Lung (tissue), 11 donors: ENCODE measurements at regions not wholly inside any gene's neighbourhood (a gene's known extent, or its start where the extent isn't known, plus 50 kb on each side); places are given as distances from the start of the nearest gene placed in this dataset.
"Not testable (repeated sequence)": the region's sequence is repeated elsewhere in the genome, so short reads cannot be mapped to it uniquely, and the experiment has no call there.

Experiments used
- ATAC-seq: fragments of 200-7000 bp; cut with Tn5 transposase; one replicate; pipeline ENCODE4 v1.9.1; 2020; ENCODE audit warnings: moderate number of reproducible peaks; ENCODE audit not compliant: insufficient read depth, low FRiP score
- DNase-seq, 3 donors: peaks; one replicate each; pipeline ENCODE4 v3.0.0-alpha.2; 2013 to 2017
- H3K27ac ChIP-seq, 2 donors: one replicate each; pipeline ENCODE4 v1.5.1; 2013; ENCODE audit warnings: mild to moderate bottlenecking in 2 of 2, moderate library complexity in 2 of 2, control low read depth in 1 of 2, inconsistent platforms in 1 of 2, low read depth in 1 of 2, low read length in 1 of 2
- H3K27me3 ChIP-seq, 3 donors: one replicate each; pipeline ENCODE4 v1.5.1; 2013; ENCODE audit warnings: low read length in 2 of 3; ENCODE audit not compliant: control insufficient read depth in 3 of 3, insufficient read depth in 3 of 3
- H3K36me3 ChIP-seq, 4 donors: one replicate each; pipeline ENCODE4 v1.5.1; 2013; ENCODE audit warnings: low read length in 4 of 4, mild to moderate bottlenecking in 1 of 4, moderate library complexity in 1 of 4; ENCODE audit not compliant: control insufficient read depth in 4 of 4, insufficient read depth in 4 of 4
- H3K4me1 ChIP-seq, 5 donors: one replicate each; pipeline ENCODE4 v1.5.1; 2013; ENCODE audit warnings: low read length in 5 of 5, mild to moderate bottlenecking in 2 of 5, moderate library complexity in 1 of 5; ENCODE audit not compliant: control insufficient read depth in 5 of 5, insufficient read depth in 5 of 5
- H3K4me3 ChIP-seq: one replicate; pipeline ENCODE4 v1.5.1; 2013; ENCODE audit warnings: mild to moderate bottlenecking, control low read depth, moderate library complexity
- H3K9ac ChIP-seq, 2 donors: one replicate each; pipeline ENCODE4 v1.5.1; 2013; ENCODE audit warnings: low read length in 2 of 2, control low read depth in 1 of 2; ENCODE audit not compliant: insufficient read depth in 1 of 2
- H3K9me3 ChIP-seq, 4 donors: one replicate each; pipeline ENCODE4 v1.5.1; 2013; ENCODE audit warnings: low read length in 3 of 4, mild to moderate bottlenecking in 1 of 4, moderate library complexity in 1 of 4; ENCODE audit not compliant: control insufficient read depth in 4 of 4, insufficient read depth in 3 of 4
- WGBS, 2 donors: extraction: QIAGEN DNeasy Blood & Tissue Kit; methylation state at CpG; one replicate each; pipeline ENCODE4 v1.1.7; 2013; 5-methylcytosine and 5-hydroxymethylcytosine counted together
- TF ChIP-seq, protein P1 (sequence below): IDR thresholded peaks from 2 replicates; pipeline ENCODE4 v1.5.1; 2012; ENCODE audit warnings: mild to moderate bottlenecking; ENCODE audit errors: control extremely low read depth, extremely low read depth
- donor health status: control.
- donor health status: control.
- donor health status: Bipolar disorder and iron deficiency.
- donor health status: healthy.
- donor health status: DM: yes; HTN: yes; CAD: no.

DNA sequence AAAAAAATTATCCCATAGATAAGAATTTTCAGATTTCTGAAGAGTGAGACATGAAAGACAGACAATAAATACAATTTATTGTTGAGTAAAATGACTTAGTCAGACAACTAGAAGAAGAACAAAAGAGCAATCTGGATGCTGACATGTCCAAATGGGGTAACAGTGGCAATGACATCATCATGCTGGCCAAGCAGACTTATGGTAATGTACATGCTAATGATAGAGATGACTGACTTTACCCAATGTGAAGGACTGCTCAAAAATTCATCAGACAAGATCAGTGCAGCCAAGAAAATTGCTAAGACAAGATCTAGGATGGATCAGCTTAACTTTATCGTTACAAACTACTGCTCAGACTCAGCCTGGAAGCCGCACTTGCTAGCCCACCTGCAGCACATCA lies 70.5 kb upstream of the SRD5A2 start:
- H3K27me3 ChIP-seq: no peaks in the 10 kb centered on the region
- no peak overlapping the region for H3K4me3 ChIP-seq
- 93 to 98% methylated on average over 2 of the region's 2 CpGs for WGBS, 2 donors
- ATAC-seq (no peak), DNase-seq (no peak)
- TF ChIP-seq, protein P1, sequence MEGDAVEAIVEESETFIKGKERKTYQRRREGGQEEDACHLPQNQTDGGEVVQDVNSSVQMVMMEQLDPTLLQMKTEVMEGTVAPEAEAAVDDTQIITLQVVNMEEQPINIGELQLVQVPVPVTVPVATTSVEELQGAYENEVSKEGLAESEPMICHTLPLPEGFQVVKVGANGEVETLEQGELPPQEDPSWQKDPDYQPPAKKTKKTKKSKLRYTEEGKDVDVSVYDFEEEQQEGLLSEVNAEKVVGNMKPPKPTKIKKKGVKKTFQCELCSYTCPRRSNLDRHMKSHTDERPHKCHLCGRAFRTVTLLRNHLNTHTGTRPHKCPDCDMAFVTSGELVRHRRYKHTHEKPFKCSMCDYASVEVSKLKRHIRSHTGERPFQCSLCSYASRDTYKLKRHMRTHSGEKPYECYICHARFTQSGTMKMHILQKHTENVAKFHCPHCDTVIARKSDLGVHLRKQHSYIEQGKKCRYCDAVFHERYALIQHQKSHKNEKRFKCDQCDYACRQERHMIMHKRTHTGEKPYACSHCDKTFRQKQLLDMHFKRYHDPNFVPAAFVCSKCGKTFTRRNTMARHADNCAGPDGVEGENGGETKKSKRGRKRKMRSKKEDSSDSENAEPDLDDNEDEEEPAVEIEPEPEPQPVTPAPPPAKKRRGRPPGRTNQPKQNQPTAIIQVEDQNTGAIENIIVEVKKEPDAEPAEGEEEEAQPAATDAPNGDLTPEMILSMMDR: no peak
- H3K9me3 ChIP-seq: no peaks in the 10 kb centered on the region
- no peak overlapping the region for H3K27ac ChIP-seq
- no peak overlapping the region for H3K9ac ChIP-seq
- no peaks in the 10 kb centered on the region for H3K4me1 ChIP-seq
- H3K36me3 ChIP-seq: no peaks in the 10 kb centered on the region

DNA sequence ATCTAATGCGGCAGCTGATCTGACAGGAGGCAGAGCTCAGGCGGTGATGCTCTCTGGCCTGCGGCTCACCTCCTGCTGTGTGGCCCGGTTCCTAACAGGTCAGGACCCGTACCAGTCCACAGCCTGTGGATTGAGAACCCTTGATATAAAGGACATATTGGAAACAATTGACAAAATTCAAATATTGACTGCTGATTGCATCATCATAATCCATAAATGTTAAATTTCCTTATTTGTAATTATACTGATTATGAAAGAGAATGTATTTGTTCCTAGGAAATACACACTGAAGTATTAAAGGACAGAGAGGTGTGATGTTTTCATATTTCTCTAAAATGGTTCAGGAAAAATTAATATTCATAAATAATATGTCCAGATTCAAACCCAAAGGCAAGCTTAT lies 63.8 kb upstream of the SRD5A2 start:
- DNase-seq: no peak
- H3K9me3 ChIP-seq: peaks cover 0 to 2% (median 0%) of the 10 kb centered on the region in 4 donors
- H3K36me3 ChIP-seq: no peaks in the 10 kb centered on the region
- no peaks in the 10 kb centered on the region for H3K4me1 ChIP-seq
- ATAC-seq: no peak
- H3K27ac ChIP-seq: no peak overlapping the region
- TF ChIP-seq, protein P1: no peak
- H3K4me3 ChIP-seq: no peak overlapping the region
- no peak overlapping the region for H3K9ac ChIP-seq
- H3K27me3 ChIP-seq: no peaks in the 10 kb centered on the region
- 70 to 85% methylated on average over 5 of the region's 5 CpGs for WGBS, 2 donors

DNA sequence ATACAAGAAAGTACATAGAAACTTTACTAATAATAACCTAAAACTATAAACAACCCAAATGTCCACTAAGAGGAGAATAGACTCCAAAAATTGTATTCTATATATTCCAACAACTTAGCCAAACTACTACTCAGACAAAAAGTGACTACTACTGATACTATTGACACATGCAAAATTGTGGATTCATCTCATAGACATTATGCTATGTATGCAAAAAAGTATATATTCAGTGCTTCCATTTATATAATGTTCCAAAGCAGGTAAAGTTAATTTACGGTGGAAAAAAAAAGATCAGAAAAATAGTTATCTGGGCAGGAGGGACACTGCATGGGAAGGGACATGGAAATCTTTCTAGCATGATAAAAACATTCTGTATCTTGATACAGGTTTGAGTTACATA lies 62.0 kb upstream of the SRD5A2 start:
- WGBS, 2 donors: 94 to 100% methylated on average over 1 of the region's 1 CpG
- Histone ChIP-seq H3K9ac (no peak overlapping the region), H3K4me3 (no peak overlapping the region), H3K36me3 (no peaks in the 10 kb centered on the region), H3K27ac (no peak overlapping the region), H3K4me1 (no peaks in the 10 kb centered on the region), H3K9me3 (peaks cover 0 to 2% (median 0%) of the 10 kb centered on the region in 4 donors), H3K27me3 (no peaks in the 10 kb centered on the region)
- DNase-seq (no peak), ATAC-seq (no peak)
- TF ChIP-seq, protein P1: no peak

DNA sequence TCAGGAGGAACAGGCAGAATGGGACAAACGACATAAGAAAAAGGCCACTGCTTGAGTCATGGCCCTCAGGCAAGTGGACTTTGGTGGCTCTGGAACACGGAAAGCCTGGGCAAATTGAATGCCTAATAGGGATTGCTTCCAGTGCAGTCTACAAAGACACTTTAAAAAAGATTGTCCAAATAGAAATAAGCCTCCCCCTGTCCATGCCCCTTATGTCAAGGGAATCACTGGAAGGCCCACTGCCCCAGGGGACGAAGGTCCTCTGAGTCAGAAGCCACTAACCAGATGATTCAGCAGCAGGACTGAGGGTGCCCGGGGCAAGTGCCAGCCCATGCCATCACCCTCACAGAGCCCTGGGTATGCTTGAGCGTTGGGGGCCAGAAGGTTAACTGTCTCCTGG lies 51.5 kb upstream of the SRD5A2 start:
- H3K27ac ChIP-seq, DNase-seq, H3K4me3 ChIP-seq, H3K4me1 ChIP-seq, H3K9ac ChIP-seq, H3K27me3 ChIP-seq, H3K9me3 ChIP-seq, H3K36me3 ChIP-seq, ATAC-seq: not testable (repeated sequence)
- WGBS, 2 donors: 84 to 87% methylated on average over 4 to 5 of the region's 5 CpGs
